GM12878 (cell line): ENCODE measurements at regions not wholly inside any gene's neighbourhood (a gene's known extent, or its start where the extent isn't known, plus 50 kb on each side); places are given as distances from the start of the nearest gene placed in this dataset.

Experiments used
- ATAC-seq: fragments of 200-7000 bp; cut with Tn5 transposase; 3 replicates; pipeline ENCODE4 v1.9.1; 2020; ENCODE audit warnings: mild to moderate bottlenecking, moderate library complexity
- BruUV-seq: library from RNA; stranded (reverse); fragments of 400-500 nt; replicated peaks from 2 replicates; lab custom pipeline; 2021; lab: Mats Ljungman, UMichigan
- CTCF ChIA-PET: fragments of 300-600 bp; sonication (Branson Sonifier 250); formaldehyde crosslinking; extraction: SDS; loops from one replicate; lab custom pipeline; 2021; ENCODE audit warnings: inconsistent platforms; lab: Yijun Ruan, JAX
- POLR2A ChIA-PET: fragments of 350-600 bp; formaldehyde crosslinking; extraction: SDS; loops from one replicate; lab custom pipeline; 2021; ENCODE audit warnings: inconsistent platforms; lab: Charles Lee
- RAD21 ChIA-PET: fragments of 300-600 bp; sonication (Branson Sonifier 250); formaldehyde crosslinking; loops from one replicate; lab custom pipeline; 2023; ENCODE audit warnings: antibody characterized with exemption; ENCODE audit not compliant: unreplicated experiment; lab: Charles Lee
- SMC1A ChIA-PET: fragments of 300-600 bp; sonication (Branson Sonifier 250); formaldehyde crosslinking; loops from one replicate; lab custom pipeline; 2023; ENCODE audit not compliant: unreplicated experiment, uncharacterized antibody; lab: Charles Lee
- DNase-seq: peaks from one replicate; pipeline ENCODE4 v3.0.0-alpha.2; 2011; ENCODE audit warnings: low read depth, low spot score
- FAIRE-seq: peaks from 3 replicates; lab custom pipeline; 2011; peaks lifted over from hg19 to GRCh38; lab: Jason Lieb, UNC
- H2AFZ ChIP-seq: 2 replicates; pipeline ENCODE4 v1.6.0; 2011; ENCODE audit warnings: low read depth, low read length, control low read depth; ENCODE audit not compliant: control insufficient read depth
- H3K27ac ChIP-seq: 2 replicates; pipeline ENCODE4 v1.5.1; 2011; ENCODE audit warnings: control low read depth; ENCODE audit not compliant: control insufficient read depth, insufficient read depth
- H3K27me3 ChIP-seq, 2 experiments: replicated peaks in 1 of 2; 2 replicates each; pipeline versions ENCODE4 v1.6.0 to v1.6.1; 2011; ENCODE audit warnings: low read length in 1 of 2; ENCODE audit not compliant: control insufficient read depth in 2 of 2, insufficient read depth in 2 of 2
- H3K36me3 ChIP-seq, 2 experiments: 2 replicates each; pipeline ENCODE4 v1.5.1; 2011; ENCODE audit warnings: low read length in 1 of 2; ENCODE audit not compliant: control insufficient read depth in 2 of 2, insufficient read depth in 2 of 2
- H3K4me1 ChIP-seq: 2 replicates; pipeline ENCODE4 v1.6.1; 2011; ENCODE audit warnings: mild to moderate bottlenecking, low read length, moderate library complexity, mixed read lengths; ENCODE audit not compliant: control insufficient read depth, insufficient read depth
- H3K4me2 ChIP-seq: 2 replicates; pipeline ENCODE4 v1.6.0; 2011; ENCODE audit warnings: control low read depth; ENCODE audit not compliant: control insufficient read depth, insufficient read depth
- H3K4me3 ChIP-seq: fragments of 200-600 bp; sonication (generic); 2 replicates; pipeline ENCODE4 v1.5.1; 2016
- H3K79me2 ChIP-seq: 2 replicates; pipeline ENCODE4 v1.6.0; 2011; ENCODE audit warnings: low read length; ENCODE audit not compliant: control insufficient read depth, insufficient read depth
- H3K9ac ChIP-seq: 2 replicates; pipeline ENCODE4 v1.8.0; 2011; ENCODE audit warnings: low read length, control low read depth, mixed read lengths; ENCODE audit not compliant: control insufficient read depth, insufficient read depth
- H3K9me3 ChIP-seq: replicated peaks from 3 replicates; pipeline ENCODE4 v1.5.1; 2011; ENCODE audit warnings: mild to moderate bottlenecking, low read length; ENCODE audit not compliant: control insufficient read depth, insufficient read depth
- H4K20me1 ChIP-seq: 2 replicates; pipeline ENCODE4 v1.6.0; 2011; ENCODE audit not compliant: control insufficient read depth, insufficient read depth
- CHD4 ChIP-seq: fragments of 200-600 bp; sonication (generic); IDR thresholded peaks from 2 replicates; pipeline ENCODE4 v1.6.1; 2016; ENCODE audit warnings: mild to moderate bottlenecking
- CREM ChIP-seq: IDR thresholded peaks from 2 replicates; pipeline ENCODE4 v1.6.1; 2014; ENCODE audit warnings: antibody characterized with exemption, low read depth
- EP300 ChIP-seq, 2 experiments: fragments of 150-350 bp in 1 of 2; IDR thresholded peaks; 2 replicates each; pipeline ENCODE4 v1.6.1; 2011 to 2012; ENCODE audit warnings: low read depth in 2 of 2, low read length in 2 of 2, borderline replicate concordance in 1 of 2, improper control_type of control experiment in 1 of 2, inconsistent platforms in 1 of 2; ENCODE audit not compliant: control insufficient read depth in 1 of 2
- ESRRA ChIP-seq: IDR thresholded peaks from 2 replicates; pipeline ENCODE4 v1.6.1; 2012; ENCODE audit warnings: mild to moderate bottlenecking, low read length, improper control_type of control experiment
- KAT2A ChIP-seq: conservative IDR thresholded peaks from 2 replicates; pipeline ENCODE4 v1.6.1; 2011; ENCODE audit warnings: low read depth, low read length; ENCODE audit not compliant: control insufficient read depth
- PBX3 ChIP-seq: IDR thresholded peaks from 2 replicates; pipeline ENCODE4 v1.6.1; 2011; ENCODE audit warnings: mild to moderate bottlenecking, low read depth, low read length, moderate library complexity; ENCODE audit not compliant: insufficient replicate concordance
- POLR2AphosphoS5 ChIP-seq: IDR thresholded peaks from 2 replicates; pipeline ENCODE4 v1.6.1; 2011; ENCODE audit warnings: mild to moderate bottlenecking, low read length, inconsistent platforms
- SMC3 ChIP-seq: IDR thresholded peaks from 2 replicates; pipeline ENCODE4 v1.6.1; 2011; ENCODE audit warnings: low read length, improper control_type of control experiment, borderline replicate concordance
- TCF3 ChIP-seq: IDR thresholded peaks from 2 replicates; pipeline ENCODE4 v1.6.1; 2012; ENCODE audit warnings: low read depth, mild to moderate bottlenecking, low read length, borderline replicate concordance; ENCODE audit not compliant: insufficient read depth
- ZBED1 ChIP-seq: IDR thresholded peaks from 2 replicates; pipeline ENCODE4 v1.6.1; 2016; ENCODE audit warnings: borderline replicate concordance
- ZNF24 ChIP-seq: fragments of 450-650 bp; IDR thresholded peaks from 2 replicates; pipeline ENCODE4 v1.6.1; 2017; ENCODE audit warnings: antibody characterized with exemption, mild to moderate bottlenecking
- ZNF622 ChIP-seq: fragments of 450-650 bp; IDR thresholded peaks from 2 replicates; pipeline ENCODE4 v1.6.1; 2017; ENCODE audit warnings: mild to moderate bottlenecking, inconsistent platforms
- WGBS: methylation state at CpG from one replicate; pipeline ENCODE4 v1.1.6; 2016; ENCODE audit warnings: low lambda C conversion rate; ENCODE audit not compliant: insufficient replicate concordance, insufficient coverage; ENCODE audit errors: missing lambda C conversion rate; 5-methylcytosine and 5-hydroxymethylcytosine counted together
- in situ Hi-C: fragments of 300-500 bp; cut with MboI; formaldehyde crosslinking; loops from 9 replicates; pipeline ENCODE4 v1.14.3; 2018; ENCODE audit warnings: mixed read lengths
- intact Hi-C: fragments of 100-400 bp; cut with micrococcal nuclease; formaldehyde crosslinking; loops from one replicate; pipeline ENCODE4 v1.14.2; 2022; ENCODE audit not compliant: unreplicated experiment
- TF ChIP-seq, protein P1 (sequence below): IDR thresholded peaks from 2 replicates; pipeline ENCODE4 v1.6.1; 2011; ENCODE audit warnings: borderline replicate concordance, low read depth, mild to moderate bottlenecking, moderate library complexity, mixed read lengths, low read length; ENCODE audit not compliant: insufficient read depth; ENCODE audit errors: extremely low read length
- TF ChIP-seq, protein P2 (sequence below): fragments of 450-650 bp; IDR thresholded peaks from 2 replicates; pipeline ENCODE4 v1.6.1; 2014; ENCODE audit warnings: mild to moderate bottlenecking

DNA sequence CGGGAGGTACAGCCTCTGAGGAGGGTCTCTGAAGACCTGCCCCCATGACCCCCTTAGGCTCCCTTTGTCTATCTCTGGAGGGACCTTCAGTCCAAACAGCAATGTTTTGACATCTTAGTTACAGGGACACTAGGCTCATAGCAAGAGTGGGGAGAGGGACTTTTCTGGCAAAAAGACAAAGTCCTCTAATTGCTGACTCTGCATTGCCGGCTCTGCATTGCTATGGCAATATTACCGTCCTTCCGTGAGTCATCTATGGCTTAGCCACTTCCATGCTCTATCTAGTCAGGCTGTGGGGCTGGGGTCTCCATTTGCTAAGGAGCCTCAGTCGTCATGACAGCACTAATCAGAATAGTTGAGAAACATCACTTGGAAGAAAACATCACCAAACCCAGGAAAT lies 952.6 kb downstream of the KCNMA1 start (continued):
- TF ChIP-seq EP300 (IDR thresholded peaks at IDR 0.05; ENCODE audit: borderline replicate concordance in 1 of 2, control insufficient read depth in 1 of 2, low read depth in 2 of 2, low read length in 2 of 2) = no peak
- no peak for TF ChIP-seq POLR2AphosphoS5

DNA sequence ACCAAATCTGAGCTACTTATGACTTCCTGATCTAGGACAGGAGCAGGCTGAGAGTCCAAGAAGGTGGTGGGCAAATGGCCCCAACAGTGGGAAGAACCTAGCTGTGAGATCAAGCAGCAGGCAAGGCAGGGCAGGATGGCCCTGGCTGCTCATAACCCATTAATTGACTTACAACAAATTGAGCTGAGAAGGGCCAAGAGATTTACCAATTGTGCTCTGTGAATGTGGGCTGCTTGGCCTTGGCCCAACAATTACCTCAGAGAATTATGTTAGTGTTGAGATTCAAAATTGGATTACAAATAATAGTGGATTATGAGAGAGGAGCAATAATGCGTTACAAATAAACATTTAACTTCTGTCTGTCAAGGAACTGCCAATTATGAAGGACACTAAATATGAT lies 956.5 kb downstream of the KCNMA1 start:
- H3K36me3 ChIP-seq = no peaks in the 10 kb centered on the region
- SMC1A ChIA-PET = no interaction called here
- intact Hi-C loops = no loop called here
- DNase-seq = no peak
- TF ChIP-seq KAT2A (no peak), ESRRA (no peak), ZNF622 (no peak)
- TF ChIP-seq, all 136 proteins: peak for 0
- Histone ChIP-seq H3K9me3 (no peaks in the 10 kb centered on the region), H3K4me1 (no peaks in the 10 kb centered on the region), H2AFZ (no peak overlapping the region), H3K79me2 (no peaks in the 10 kb centered on the region), H3K27me3 (no peaks in the 10 kb centered on the region), H3K9ac (no peak overlapping the region), H3K27ac (no peak overlapping the region), H3K4me3 (no peak overlapping the region), H3K4me2 (no peak overlapping the region), H4K20me1 (no peaks in the 10 kb centered on the region)
- no peak for FAIRE-seq
- no peak for ATAC-seq
- CTCF ChIA-PET = no interaction called here
- in situ Hi-C loops = no loop called here
- WGBS = 0% methylated on average over 1 of the region's 1 CpG
- BruUV-seq = no TSS peak
- POLR2A ChIA-PET = no interaction called here
- RAD21 ChIA-PET = no interaction called here

DNA sequence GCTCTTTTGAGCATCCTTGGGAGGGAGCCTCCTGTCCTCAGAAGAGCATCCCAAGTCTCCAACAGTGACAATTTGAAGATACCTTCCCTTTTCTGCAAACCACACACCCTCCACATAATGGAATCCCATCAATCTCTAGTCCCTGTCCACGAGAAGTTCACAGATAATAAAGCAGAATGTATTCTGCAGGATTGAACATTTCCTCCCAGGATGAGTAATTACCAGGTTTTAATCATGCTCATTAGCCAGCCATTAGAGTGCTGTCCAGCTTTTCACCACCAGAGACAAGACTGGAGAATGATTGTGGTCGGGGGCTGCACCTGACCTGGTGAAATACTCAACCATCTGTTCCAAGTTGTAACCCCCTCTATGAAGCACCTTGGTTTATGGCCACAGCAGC lies 958.6 kb downstream of the KCNMA1 start:
- Histone ChIP-seq H3K27me3 (no peaks in the 10 kb centered on the region), H3K9ac (no peak overlapping the region), H3K27ac (no peak overlapping the region), H4K20me1 (no peaks in the 10 kb centered on the region), H3K9me3 (no peaks in the 10 kb centered on the region), H3K4me2 (no peak overlapping the region), H2AFZ (no peak overlapping the region), H3K4me1 (no peaks in the 10 kb centered on the region), H3K79me2 (no peaks in the 10 kb centered on the region), H3K36me3 (no peaks in the 10 kb centered on the region), H3K4me3 (no peak overlapping the region)
- intact Hi-C loops = no loop called here
- POLR2A ChIA-PET = no interaction called here
- WGBS = 0% methylated on average over 2 of the region's 2 CpGs
- CTCF ChIA-PET = interaction anchor here (1.1 kb wide), 1 partner anchor 11 kb away, joined by 3 read pairs; no protein-coding TSS in a partner anchor
- TF ChIP-seq CHD4 (no peak), ZNF24 (no peak), ZBED1 (no peak), PBX3 (no peak), CREM (no peak), TCF3 (no peak), SMC3 (no peak), POLR2AphosphoS5 (no peak)
- TF ChIP-seq, protein P1, sequence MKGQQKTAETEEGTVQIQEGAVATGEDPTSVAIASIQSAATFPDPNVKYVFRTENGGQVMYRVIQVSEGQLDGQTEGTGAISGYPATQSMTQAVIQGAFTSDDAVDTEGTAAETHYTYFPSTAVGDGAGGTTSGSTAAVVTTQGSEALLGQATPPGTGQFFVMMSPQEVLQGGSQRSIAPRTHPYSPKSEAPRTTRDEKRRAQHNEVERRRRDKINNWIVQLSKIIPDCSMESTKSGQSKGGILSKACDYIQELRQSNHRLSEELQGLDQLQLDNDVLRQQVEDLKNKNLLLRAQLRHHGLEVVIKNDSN = no peak
- TF ChIP-seq, protein P2, sequence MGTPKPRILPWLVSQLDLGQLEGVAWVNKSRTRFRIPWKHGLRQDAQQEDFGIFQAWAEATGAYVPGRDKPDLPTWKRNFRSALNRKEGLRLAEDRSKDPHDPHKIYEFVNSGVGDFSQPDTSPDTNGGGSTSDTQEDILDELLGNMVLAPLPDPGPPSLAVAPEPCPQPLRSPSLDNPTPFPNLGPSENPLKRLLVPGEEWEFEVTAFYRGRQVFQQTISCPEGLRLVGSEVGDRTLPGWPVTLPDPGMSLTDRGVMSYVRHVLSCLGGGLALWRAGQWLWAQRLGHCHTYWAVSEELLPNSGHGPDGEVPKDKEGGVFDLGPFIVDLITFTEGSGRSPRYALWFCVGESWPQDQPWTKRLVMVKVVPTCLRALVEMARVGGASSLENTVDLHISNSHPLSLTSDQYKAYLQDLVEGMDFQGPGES = no peak
- BruUV-seq = no TSS peak
- ATAC-seq (no peak), DNase-seq (no peak), FAIRE-seq (no peak)
- SMC1A ChIA-PET = no interaction called here
- in situ Hi-C loops = no loop called here
- RAD21 ChIA-PET = no interaction called here
